ENCODE measurements at regions not wholly inside any gene's neighbourhood (a gene's known extent, or its start where the extent isn't known, plus 50 kb on each side); places are given as distances from the start of the nearest gene placed in this dataset.

DNA sequence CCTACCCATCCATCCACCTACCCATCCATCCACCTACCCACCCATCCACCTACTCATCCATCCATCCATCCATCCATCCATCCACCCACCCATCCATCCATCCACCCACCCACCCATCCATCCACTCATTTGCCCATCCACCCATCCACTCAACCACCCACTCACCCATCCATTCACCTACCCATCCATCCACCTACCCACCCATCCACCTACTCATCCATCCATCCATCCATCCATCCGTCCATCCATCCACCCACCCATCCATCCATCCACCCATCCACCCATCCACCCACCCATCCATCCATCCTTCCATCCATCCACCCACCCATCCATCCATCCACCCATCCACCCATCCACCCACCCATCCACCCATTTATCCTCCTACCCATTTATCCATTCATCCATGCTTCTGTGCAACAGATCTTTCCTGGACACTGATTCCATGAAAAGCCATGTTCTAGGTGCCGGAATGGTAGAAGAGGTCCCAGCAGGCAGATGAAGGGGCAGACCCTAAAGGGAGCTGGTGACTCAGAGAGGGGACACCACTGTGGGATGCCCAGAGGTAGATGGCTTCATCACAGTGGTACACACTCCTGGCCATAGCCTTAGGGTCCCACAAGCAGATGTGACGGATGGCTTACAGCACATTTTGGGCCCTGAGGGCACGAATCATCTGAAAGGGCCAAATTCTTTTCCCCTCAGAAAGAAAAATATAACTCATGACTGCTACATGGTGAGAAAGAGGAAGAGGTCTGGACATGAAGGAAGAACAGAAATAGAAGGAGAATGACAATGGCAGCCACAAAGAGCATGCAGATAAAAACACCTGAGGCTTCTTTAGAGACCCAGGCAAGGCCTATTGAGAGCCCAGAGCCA, 76.0 kb downstream of the KCTD15 start (continued):
- no peak for TF ChIP-seq FOXP1 (CRISPR knock-in tag; IDR thresholded peaks at IDR 0.05; ENCODE audit: borderline replicate concordance)
- TF ChIP-seq, protein P1, sequence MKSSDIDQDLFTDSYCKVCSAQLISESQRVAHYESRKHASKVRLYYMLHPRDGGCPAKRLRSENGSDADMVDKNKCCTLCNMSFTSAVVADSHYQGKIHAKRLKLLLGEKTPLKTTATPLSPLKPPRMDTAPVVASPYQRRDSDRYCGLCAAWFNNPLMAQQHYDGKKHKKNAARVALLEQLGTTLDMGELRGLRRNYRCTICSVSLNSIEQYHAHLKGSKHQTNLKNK (CRISPR knock-in tag; IDR thresholded peaks at IDR 0.05) = no peak
- TF ChIP-seq JUN (CRISPR knock-in tag; IDR thresholded peaks at IDR 0.05) = no peak
- TF ChIP-seq ZNF263 (CRISPR knock-in tag; IDR thresholded peaks at IDR 0.05; ENCODE audit: low read depth) = no peak
- TF ChIP-seq, protein P2, sequence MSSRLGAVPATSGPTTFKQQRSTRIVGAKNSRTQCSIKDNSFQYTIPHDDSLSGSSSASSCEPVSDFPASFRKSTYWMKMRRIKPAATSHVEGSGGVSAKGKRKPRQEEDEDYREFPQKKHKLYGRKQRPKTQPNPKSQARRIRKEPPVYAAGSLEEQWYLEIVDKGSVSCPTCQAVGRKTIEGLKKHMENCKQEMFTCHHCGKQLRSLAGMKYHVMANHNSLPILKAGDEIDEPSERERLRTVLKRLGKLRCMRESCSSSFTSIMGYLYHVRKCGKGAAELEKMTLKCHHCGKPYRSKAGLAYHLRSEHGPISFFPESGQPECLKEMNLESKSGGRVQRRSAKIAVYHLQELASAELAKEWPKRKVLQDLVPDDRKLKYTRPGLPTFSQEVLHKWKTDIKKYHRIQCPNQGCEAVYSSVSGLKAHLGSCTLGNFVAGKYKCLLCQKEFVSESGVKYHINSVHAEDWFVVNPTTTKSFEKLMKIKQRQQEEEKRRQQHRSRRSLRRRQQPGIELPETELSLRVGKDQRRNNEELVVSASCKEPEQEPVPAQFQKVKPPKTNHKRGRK (CRISPR knock-in tag; IDR thresholded peaks at IDR 0.05; ENCODE audit: borderline replicate concordance) = no peak
- TF ChIP-seq ZNF317 (CRISPR knock-in tag; IDR thresholded peaks at IDR 0.05; ENCODE audit: borderline replicate concordance, low read depth) = no peak
- no peak for TF ChIP-seq NR2C2 (CRISPR knock-in tag; IDR thresholded peaks at IDR 0.05)
- no peak for TF ChIP-seq GABPB1 (CRISPR knock-in tag; IDR thresholded peaks at IDR 0.05)

DNA sequence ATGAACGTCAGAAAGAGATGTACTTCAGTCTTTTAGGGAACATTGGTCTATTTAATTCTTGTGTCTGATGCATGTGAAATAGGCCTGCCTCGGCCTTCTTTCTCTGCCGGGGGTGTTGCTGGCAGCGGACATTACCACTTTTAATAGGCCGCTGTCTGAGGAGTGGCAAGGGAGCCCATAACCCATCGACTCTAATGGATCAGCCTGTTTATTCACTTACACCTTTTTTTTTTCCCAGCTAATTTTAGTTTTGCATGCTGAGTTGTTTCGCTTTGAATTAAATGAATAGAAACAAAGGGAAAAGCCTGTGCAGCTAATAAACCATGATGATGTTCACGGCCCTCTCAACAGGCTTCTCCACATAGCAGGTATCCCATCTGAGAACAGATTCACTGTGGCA, 78.4 kb downstream of the KCTD15 start:
- DNase-seq (ENCODE audit: low spot score) (no peak), ATAC-seq (no peak)
- no peaks in the 10 kb centered on the region for H3K9me3 Mint-ChIP-seq
- TF ChIP-seq ZNF263 (CRISPR knock-in tag; IDR thresholded peaks at IDR 0.05; ENCODE audit: low read depth) = no peak
- TF ChIP-seq CBFB (CRISPR knock-in tag; IDR thresholded peaks at IDR 0.05; ENCODE audit: low read depth) = no peak
- TF ChIP-seq, protein P3, sequence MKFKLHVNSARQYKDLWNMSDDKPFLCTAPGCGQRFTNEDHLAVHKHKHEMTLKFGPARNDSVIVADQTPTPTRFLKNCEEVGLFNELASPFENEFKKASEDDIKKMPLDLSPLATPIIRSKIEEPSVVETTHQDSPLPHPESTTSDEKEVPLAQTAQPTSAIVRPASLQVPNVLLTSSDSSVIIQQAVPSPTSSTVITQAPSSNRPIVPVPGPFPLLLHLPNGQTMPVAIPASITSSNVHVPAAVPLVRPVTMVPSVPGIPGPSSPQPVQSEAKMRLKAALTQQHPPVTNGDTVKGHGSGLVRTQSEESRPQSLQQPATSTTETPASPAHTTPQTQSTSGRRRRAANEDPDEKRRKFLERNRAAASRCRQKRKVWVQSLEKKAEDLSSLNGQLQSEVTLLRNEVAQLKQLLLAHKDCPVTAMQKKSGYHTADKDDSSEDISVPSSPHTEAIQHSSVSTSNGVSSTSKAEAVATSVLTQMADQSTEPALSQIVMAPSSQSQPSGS (CRISPR knock-in tag; IDR thresholded peaks at IDR 0.05; ENCODE audit: borderline replicate concordance, low read depth) = no peak
- TF ChIP-seq, protein P4, sequence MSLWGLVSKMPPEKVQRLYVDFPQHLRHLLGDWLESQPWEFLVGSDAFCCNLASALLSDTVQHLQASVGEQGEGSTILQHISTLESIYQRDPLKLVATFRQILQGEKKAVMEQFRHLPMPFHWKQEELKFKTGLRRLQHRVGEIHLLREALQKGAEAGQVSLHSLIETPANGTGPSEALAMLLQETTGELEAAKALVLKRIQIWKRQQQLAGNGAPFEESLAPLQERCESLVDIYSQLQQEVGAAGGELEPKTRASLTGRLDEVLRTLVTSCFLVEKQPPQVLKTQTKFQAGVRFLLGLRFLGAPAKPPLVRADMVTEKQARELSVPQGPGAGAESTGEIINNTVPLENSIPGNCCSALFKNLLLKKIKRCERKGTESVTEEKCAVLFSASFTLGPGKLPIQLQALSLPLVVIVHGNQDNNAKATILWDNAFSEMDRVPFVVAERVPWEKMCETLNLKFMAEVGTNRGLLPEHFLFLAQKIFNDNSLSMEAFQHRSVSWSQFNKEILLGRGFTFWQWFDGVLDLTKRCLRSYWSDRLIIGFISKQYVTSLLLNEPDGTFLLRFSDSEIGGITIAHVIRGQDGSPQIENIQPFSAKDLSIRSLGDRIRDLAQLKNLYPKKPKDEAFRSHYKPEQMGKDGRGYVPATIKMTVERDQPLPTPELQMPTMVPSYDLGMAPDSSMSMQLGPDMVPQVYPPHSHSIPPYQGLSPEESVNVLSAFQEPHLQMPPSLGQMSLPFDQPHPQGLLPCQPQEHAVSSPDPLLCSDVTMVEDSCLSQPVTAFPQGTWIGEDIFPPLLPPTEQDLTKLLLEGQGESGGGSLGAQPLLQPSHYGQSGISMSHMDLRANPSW (CRISPR knock-in tag; conservative IDR thresholded peaks at IDR 0.05; ENCODE audit: low read depth) = no peak
- peaks cover 22% of the 10 kb centered on the region for H3K4me1 Mint-ChIP-seq
- H3K27ac Mint-ChIP-seq = no peak overlapping the region
- H3K36me3 Mint-ChIP-seq = no peaks in the 10 kb centered on the region
- no peaks in the 10 kb centered on the region for H3K27me3 Mint-ChIP-seq (ENCODE audit: low read depth)
- ChIA-PET CTCF (no interaction called here), POLR2A (no interaction called here)
- no peak overlapping the region for H3K4me3 Mint-ChIP-seq

DNA sequence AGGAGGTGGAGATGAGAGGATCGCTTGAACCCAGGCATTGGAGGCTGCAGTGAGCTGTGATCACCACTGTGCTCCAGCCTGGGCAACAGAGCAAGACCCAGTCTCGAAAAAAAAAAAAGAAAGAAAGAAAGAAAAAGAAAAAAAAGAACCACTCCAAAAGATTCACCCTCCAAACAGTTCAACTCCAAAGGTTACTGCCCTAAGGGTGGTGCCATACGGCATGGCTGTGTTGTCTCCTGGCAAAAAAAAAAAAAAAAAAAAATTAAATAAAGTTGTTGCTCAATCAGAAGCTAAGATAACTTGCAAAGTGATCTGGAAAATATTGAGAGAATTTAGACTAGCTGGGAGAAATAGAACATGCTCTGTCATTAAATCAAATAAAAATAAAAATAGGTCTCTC, 79.5 kb downstream of the KCTD15 start:
- Mint-ChIP-seq H3K9me3 (no peaks in the 10 kb centered on the region), H3K4me3 (no peak overlapping the region), H3K4me1 (peaks cover 32% of the 10 kb centered on the region), H3K27me3 (ENCODE audit: low read depth) (no peaks in the 10 kb centered on the region), H3K36me3 (no peaks in the 10 kb centered on the region), H3K27ac (no peak overlapping the region)
- CTCF ChIA-PET = interaction anchor here (0.7 to 1.0 kb wide), 3 partner anchors 10 to 1477 kb away, joined by 3 to 5 read pairs (median 3); no protein-coding TSS in a partner anchor
- no peak for TF ChIP-seq CBFB (CRISPR knock-in tag; IDR thresholded peaks at IDR 0.05; ENCODE audit: low read depth)
- TF ChIP-seq, protein P5, sequence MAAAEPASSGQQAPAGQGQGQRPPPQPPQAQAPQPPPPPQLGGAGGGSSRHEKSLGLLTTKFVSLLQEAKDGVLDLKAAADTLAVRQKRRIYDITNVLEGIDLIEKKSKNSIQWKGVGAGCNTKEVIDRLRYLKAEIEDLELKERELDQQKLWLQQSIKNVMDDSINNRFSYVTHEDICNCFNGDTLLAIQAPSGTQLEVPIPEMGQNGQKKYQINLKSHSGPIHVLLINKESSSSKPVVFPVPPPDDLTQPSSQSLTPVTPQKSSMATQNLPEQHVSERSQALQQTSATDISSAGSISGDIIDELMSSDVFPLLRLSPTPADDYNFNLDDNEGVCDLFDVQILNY (CRISPR knock-in tag; IDR thresholded peaks at IDR 0.05) = no peak
- no peak for TF ChIP-seq HMGA2 (CRISPR knock-in tag; IDR thresholded peaks at IDR 0.05)
- TF ChIP-seq FOXJ3 (CRISPR knock-in tag; IDR thresholded peaks at IDR 0.05; ENCODE audit: borderline replicate concordance) = no peak
- TF ChIP-seq, protein P6, sequence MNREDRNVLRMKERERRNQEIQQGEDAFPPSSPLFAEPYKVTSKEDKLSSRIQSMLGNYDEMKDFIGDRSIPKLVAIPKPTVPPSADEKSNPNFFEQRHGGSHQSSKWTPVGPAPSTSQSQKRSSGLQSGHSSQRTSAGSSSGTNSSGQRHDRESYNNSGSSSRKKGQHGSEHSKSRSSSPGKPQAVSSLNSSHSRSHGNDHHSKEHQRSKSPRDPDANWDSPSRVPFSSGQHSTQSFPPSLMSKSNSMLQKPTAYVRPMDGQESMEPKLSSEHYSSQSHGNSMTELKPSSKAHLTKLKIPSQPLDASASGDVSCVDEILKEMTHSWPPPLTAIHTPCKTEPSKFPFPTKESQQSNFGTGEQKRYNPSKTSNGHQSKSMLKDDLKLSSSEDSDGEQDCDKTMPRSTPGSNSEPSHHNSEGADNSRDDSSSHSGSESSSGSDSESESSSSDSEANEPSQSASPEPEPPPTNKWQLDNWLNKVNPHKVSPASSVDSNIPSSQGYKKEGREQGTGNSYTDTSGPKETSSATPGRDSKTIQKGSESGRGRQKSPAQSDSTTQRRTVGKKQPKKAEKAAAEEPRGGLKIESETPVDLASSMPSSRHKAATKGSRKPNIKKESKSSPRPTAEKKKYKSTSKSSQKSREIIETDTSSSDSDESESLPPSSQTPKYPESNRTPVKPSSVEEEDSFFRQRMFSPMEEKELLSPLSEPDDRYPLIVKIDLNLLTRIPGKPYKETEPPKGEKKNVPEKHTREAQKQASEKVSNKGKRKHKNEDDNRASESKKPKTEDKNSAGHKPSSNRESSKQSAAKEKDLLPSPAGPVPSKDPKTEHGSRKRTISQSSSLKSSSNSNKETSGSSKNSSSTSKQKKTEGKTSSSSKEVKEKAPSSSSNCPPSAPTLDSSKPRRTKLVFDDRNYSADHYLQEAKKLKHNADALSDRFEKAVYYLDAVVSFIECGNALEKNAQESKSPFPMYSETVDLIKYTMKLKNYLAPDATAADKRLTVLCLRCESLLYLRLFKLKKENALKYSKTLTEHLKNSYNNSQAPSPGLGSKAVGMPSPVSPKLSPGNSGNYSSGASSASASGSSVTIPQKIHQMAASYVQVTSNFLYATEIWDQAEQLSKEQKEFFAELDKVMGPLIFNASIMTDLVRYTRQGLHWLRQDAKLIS (CRISPR knock-in tag; IDR thresholded peaks at IDR 0.05; ENCODE audit: borderline replicate concordance) = no peak
- no peak for TF ChIP-seq ZNF232 (CRISPR knock-in tag; IDR thresholded peaks at IDR 0.05)
- DNase-seq (ENCODE audit: low spot score) (no peak), ATAC-seq (no peak)
- POLR2A ChIA-PET = no interaction called here
